Liver (tissue), 8 donors: ENCODE measurements at regions not wholly inside any gene's neighbourhood (a gene's known extent, or its start where the extent isn't known, plus 50 kb on each side); places are given as distances from the start of the nearest gene placed in this dataset.

ENCODE experiments used
- DNase-seq: peaks from one replicate; pipeline ENCODE4 v3.0.0-alpha.2; 2017; ENCODE audit warnings: low spot score
- H3K27ac ChIP-seq, 2 donors: one replicate each; pipeline ENCODE4 v1.7.0; 2013; ENCODE audit warnings: inconsistent platforms in 2 of 2, low read length in 2 of 2, control low read depth in 1 of 2, low read depth in 1 of 2, mild to moderate bottlenecking in 1 of 2
- H3K27me3 ChIP-seq, 4 donors: one replicate each; pipeline versions ENCODE4 v1.6.1 to v1.7.0; 2013; ENCODE audit warnings: low read length in 3 of 4, inconsistent platforms in 1 of 4, mild to moderate bottlenecking in 1 of 4, moderate library complexity in 1 of 4; ENCODE audit not compliant: control insufficient read depth in 4 of 4, insufficient read depth in 4 of 4
- H3K36me3 ChIP-seq, 4 donors: one replicate each; pipeline versions ENCODE4 v1.6.1 to v1.7.0; 2013; ENCODE audit warnings: low read length in 3 of 4, mild to moderate bottlenecking in 3 of 4, low read depth in 1 of 4, moderate library complexity in 1 of 4; ENCODE audit not compliant: control insufficient read depth in 4 of 4, insufficient read depth in 3 of 4
- H3K4me1 ChIP-seq, 4 donors: one replicate each; pipeline versions ENCODE4 v1.6.1 to v1.7.0; 2013; ENCODE audit warnings: low read length in 3 of 4, mild to moderate bottlenecking in 3 of 4, moderate library complexity in 1 of 4; ENCODE audit not compliant: control insufficient read depth in 4 of 4, insufficient read depth in 4 of 4
- H3K4me3 ChIP-seq, 3 donors: one replicate each; pipeline versions ENCODE4 v1.6.1 to v1.7.0; 2013; ENCODE audit warnings: low read length in 3 of 3, control low read depth in 1 of 3, low read depth in 1 of 3, mild to moderate bottlenecking in 1 of 3
- H3K9ac ChIP-seq, 2 donors: one replicate each; pipeline ENCODE4 v1.7.0; 2013; ENCODE audit warnings: low read length in 2 of 2, mild to moderate bottlenecking in 2 of 2, moderate library complexity in 2 of 2, control low read depth in 1 of 2, low read depth in 1 of 2
- H3K9me3 ChIP-seq, 4 donors: one replicate each; pipeline versions ENCODE4 v1.6.1 to v1.7.0; 2013; ENCODE audit warnings: low read length in 3 of 4; ENCODE audit not compliant: control insufficient read depth in 4 of 4
- ATF3 ChIP-seq: IDR thresholded peaks from 2 replicates; pipeline ENCODE4 v1.6.1; 2016; ENCODE audit warnings: antibody characterized with exemption
- CTCF ChIP-seq: fragments of 150-350 bp; IDR thresholded peaks from 2 replicates; pipeline ENCODE4 v1.5.1; 2017; ENCODE audit warnings: improper control_type of control experiment, low read depth, low read length; ENCODE audit not compliant: missing input control
- EGR1 ChIP-seq, 2 donors: IDR thresholded peaks; 2 replicates each; pipeline ENCODE4 v1.6.1; 2016 to 2018; ENCODE audit warnings: antibody characterized with exemption in 2 of 2, low read depth in 2 of 2
- FOXA1 ChIP-seq: IDR thresholded peaks from 2 replicates; pipeline ENCODE4 v1.6.1; 2016; ENCODE audit warnings: antibody characterized with exemption
- FOXA2 ChIP-seq: IDR thresholded peaks from 2 replicates; pipeline ENCODE4 v1.6.1; 2016; ENCODE audit warnings: antibody characterized with exemption
- GABPA ChIP-seq, 2 donors: IDR thresholded peaks in 1 of 2; conservative IDR thresholded peaks in 1 of 2; 2 replicates each; pipeline ENCODE4 v1.6.1; 2016; ENCODE audit warnings: antibody characterized with exemption in 2 of 2, mild to moderate bottlenecking in 1 of 2, moderate library complexity in 1 of 2
- HNF4A ChIP-seq, 2 donors: conservative IDR thresholded peaks; 2 replicates each; pipeline ENCODE4 v1.6.1; 2016; ENCODE audit warnings: antibody characterized with exemption in 2 of 2, mild to moderate bottlenecking in 2 of 2
- HNF4G ChIP-seq: IDR thresholded peaks from 2 replicates; pipeline ENCODE4 v1.6.1; 2016; ENCODE audit warnings: antibody characterized with exemption
- MAX ChIP-seq: IDR thresholded peaks from 2 replicates; pipeline ENCODE4 v1.6.1; 2016; ENCODE audit warnings: antibody characterized with exemption
- NR2F2 ChIP-seq: IDR thresholded peaks from 2 replicates; pipeline ENCODE4 v1.6.1; 2016; ENCODE audit warnings: antibody characterized with exemption
- RAD21 ChIP-seq, 2 donors: IDR thresholded peaks; 2 replicates each; pipeline ENCODE4 v1.6.1; 2016; ENCODE audit warnings: antibody characterized with exemption in 2 of 2, mild to moderate bottlenecking in 2 of 2
- REST ChIP-seq: IDR thresholded peaks from 2 replicates; pipeline ENCODE4 v1.6.1; 2016; ENCODE audit warnings: antibody characterized with exemption, mild to moderate bottlenecking
- RXRA ChIP-seq, 2 donors: IDR thresholded peaks; 2 replicates each; pipeline ENCODE4 v1.6.1; 2017 to 2018; ENCODE audit warnings: antibody characterized with exemption in 2 of 2, mild to moderate bottlenecking in 1 of 2
- SP1 ChIP-seq: IDR thresholded peaks from 2 replicates; pipeline ENCODE4 v1.6.1; 2018; ENCODE audit warnings: antibody characterized with exemption, mild to moderate bottlenecking
- TAF1 ChIP-seq: conservative IDR thresholded peaks from 2 replicates; pipeline ENCODE4 v1.6.1; 2016; ENCODE audit warnings: antibody characterized with exemption, mild to moderate bottlenecking
- YY1 ChIP-seq: IDR thresholded peaks from 2 replicates; pipeline ENCODE4 v1.6.1; 2016; ENCODE audit warnings: antibody characterized with exemption, mild to moderate bottlenecking
- ZBTB33 ChIP-seq: IDR thresholded peaks from 2 replicates; pipeline ENCODE4 v1.6.1; 2016; ENCODE audit warnings: antibody characterized with exemption
- WGBS: extraction: QIAGEN DNeasy Blood & Tissue Kit; methylation state at CpG from one replicate; pipeline ENCODE4 v1.1.7; 2013; 5-methylcytosine and 5-hydroxymethylcytosine counted together
- donor health status: healthy.
- donor health status: healthy.
- donor health status: healthy.
- donor health status: healthy.
- donor health status: healthy.

GRCh38 chrX:74023203-74023602, 170.7 kb upstream of the XIST start:
- H3K9me3 ChIP-seq = peaks cover 0 to 2% (median 0%) of the 10 kb centered on the region in 4 donors
- no peaks in the 10 kb centered on the region for H3K4me1 ChIP-seq
- 82% methylated on average over 2 of the region's 2 CpGs for WGBS
- no peak for TF ChIP-seq HNF4G
- TF ChIP-seq ATF3 = no peak
- no peak for TF ChIP-seq HNF4A (conservative IDR thresholded peaks at IDR 0.05)
- no peak for TF ChIP-seq YY1
- no peak for TF ChIP-seq FOXA2
- TF ChIP-seq SP1 = no peak
- no peak for TF ChIP-seq FOXA1
- TF ChIP-seq NR2F2 = no peak
- TF ChIP-seq GABPA (IDR thresholded peaks at IDR 0.05 in 1 of 2, conservative IDR thresholded peaks at IDR 0.05 in 1 of 2) = no peak
- TF ChIP-seq MAX = no peak
- H3K9ac ChIP-seq = no peak overlapping the region
- no peak overlapping the region for H3K4me3 ChIP-seq
- no peak for DNase-seq
- H3K27ac ChIP-seq = no peak overlapping the region
- H3K36me3 ChIP-seq = no peaks in the 10 kb centered on the region
- H3K27me3 ChIP-seq = no peaks in the 10 kb centered on the region

- no peaks in the 10 kb centered on the region for H3K4me1 ChIP-seq
- peaks cover 0 to 2% (median 0%) of the 10 kb centered on the region in 4 donors for H3K9me3 ChIP-seq
- H3K36me3 ChIP-seq = no peaks in the 10 kb centered on the region
- no peak for DNase-seq
- 97% methylated on average over 8 of the region's 8 CpGs for WGBS
- H3K9ac ChIP-seq = no peak overlapping the region
- no peak overlapping the region for H3K4me3 ChIP-seq
- no peak overlapping the region for H3K27ac ChIP-seq
- TF ChIP-seq EGR1 (IDR thresholded peaks at IDR 0.05; ENCODE audit: low read depth in 2 of 2) (no peak), HNF4G (no peak), FOXA2 (no peak), MAX (no peak), GABPA (IDR thresholded peaks at IDR 0.05 in 1 of 2, conservative IDR thresholded peaks at IDR 0.05 in 1 of 2) (no peak), REST (no peak), TAF1 (no peak), RAD21 (IDR thresholded peaks at IDR 0.05) (no peak), CTCF (no peak), RXRA (IDR thresholded peaks at IDR 0.05) (no peak), NR2F2 (no peak), SP1 (no peak), HNF4A (conservative IDR thresholded peaks at IDR 0.05) (no peak), FOXA1 (no peak), ZBTB33 (no peak), ATF3 (no peak)
- no peaks in the 10 kb centered on the region for H3K27me3 ChIP-seq
Observed at GRCh38 chrX:74018253-74018652, 165.7 kb upstream of the XIST start.
